Esophagus squamous epithelium (tissue), 4 donors: ENCODE measurements at regions not wholly inside any gene's neighbourhood (a gene's known extent, or its start where the extent isn't known, plus 50 kb on each side); places are given as distances from the start of the nearest gene placed in this dataset.

Experiments
- CTCF ChIP-seq, 6 experiments: fragments of 450-650 bp in 4 of 6; fragments of 200-600 bp in 2 of 6; sonication (generic) in 2 of 6; IDR thresholded peaks; one replicate each; pipeline ENCODE4 v1.5.1; 2016 to 2019; ENCODE audit warnings: antibody characterized with exemption in 6 of 6, mild to moderate bottlenecking in 4 of 6, moderate library complexity in 4 of 6
- POLR2A ChIP-seq, 4 donors: fragments of 450-650 bp; IDR thresholded peaks; one replicate each; pipeline ENCODE4 v1.6.1; 2017; ENCODE audit warnings: antibody characterized with exemption in 4 of 4, mild to moderate bottlenecking in 4 of 4, moderate library complexity in 3 of 4

DNA sequence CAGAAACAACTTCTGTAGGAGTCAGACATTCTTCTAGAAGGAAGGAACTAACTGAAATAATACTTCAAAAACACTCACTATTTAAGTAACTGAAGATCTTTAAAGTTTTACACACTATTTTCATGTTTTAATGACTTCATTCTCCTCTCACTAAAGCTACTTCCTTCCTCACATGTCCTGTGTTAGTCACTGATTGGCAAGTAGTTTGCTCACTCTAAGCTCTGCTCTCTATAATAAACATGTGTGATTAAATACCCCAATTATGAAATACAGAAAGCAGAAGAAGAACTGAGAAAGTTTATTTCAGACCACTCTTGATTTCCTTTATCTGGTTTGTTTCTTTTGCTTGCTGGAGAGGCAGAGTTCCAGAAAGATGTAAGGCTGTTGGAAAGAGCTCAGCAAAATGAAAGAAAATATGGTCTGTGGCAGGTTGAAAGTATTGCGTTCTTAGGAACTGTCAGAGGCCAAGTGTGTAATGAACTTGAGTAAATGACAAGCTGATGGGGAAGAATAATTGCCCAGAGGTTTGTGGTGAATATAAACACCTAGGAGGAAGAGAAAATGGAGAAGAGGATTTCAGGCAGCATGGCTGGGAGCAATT lies 522.0 kb upstream of the SEL1L start:
- TF ChIP-seq CTCF (IDR thresholded peaks at IDR 0.05) (no peak), POLR2A (IDR thresholded peaks at IDR 0.05) (no peak)
